Muscle of back (tissue), 3 donors: ENCODE measurements at regions not wholly inside any gene's neighbourhood (a gene's known extent, or its start where the extent isn't known, plus 50 kb on each side); places are given as distances from the start of the nearest gene placed in this dataset.
A peak's percentile ranks its signal among the peaks of the same experiment; 100 is the strongest.

Experiments used
- DNase-seq, 3 donors: peaks; one replicate each; pipeline versions ENCODE4 v3.0.0 to v3.0.0-alpha.2; 2013

GRCh38 chr13:57438072-57438471, 193.5 kb upstream of the PCDH17 start:
- no peak for DNase-seq

- DNase-seq: no peak
Observed at GRCh38 chr13:57443494-57443893, 188.1 kb upstream of the PCDH17 start.

GRCh38 chr13:57450356-57450755, 181.2 kb upstream of the PCDH17 start:
- DNase-seq: no peak

GRCh38 chr13:57452228-57452627, 179.3 kb upstream of the PCDH17 start:
- peak in 1 of 3 donors; percentile 3 for DNase-seq

- DNase-seq: no peak
Observed at GRCh38 chr13:57470491-57470890, 161.1 kb upstream of the PCDH17 start.

- no peak for DNase-seq
Observed at GRCh38 chr13:57491318-57491717, 140.2 kb upstream of the PCDH17 start.

GRCh38 chr13:57507752-57508463, 123.6 kb upstream of the PCDH17 start:
- DNase-seq: no peak

GRCh38 chr13:57511603-57512002, 119.9 kb upstream of the PCDH17 start:
- DNase-seq: no peak

- DNase-seq: no peak
Observed at GRCh38 chr13:57527114-57527735, 104.3 kb upstream of the PCDH17 start.

GRCh38 chr13:57531256-57531655, 100.3 kb upstream of the PCDH17 start:
- DNase-seq: no peak

- no peak for DNase-seq
Observed at GRCh38 chr13:57546942-57547341, 84.6 kb upstream of the PCDH17 start.

GRCh38 chr13:57552437-57552836, 79.1 kb upstream of the PCDH17 start:
- DNase-seq: no peak

GRCh38 chr13:57553932-57554331, 77.6 kb upstream of the PCDH17 start:
- DNase-seq: no peak

GRCh38 chr13:57558051-57558467, 73.5 kb upstream of the PCDH17 start:
- DNase-seq: peak in 1 of 3 donors; percentile 7

GRCh38 chr13:57568865-57569264, 62.7 kb upstream of the PCDH17 start:
- DNase-seq: no peak

GRCh38 chr13:57569986-57570385, 61.6 kb upstream of the PCDH17 start:
- DNase-seq: no peak
